Endothelial cell of umbilical vein (primary cell): ENCODE measurements at regions not wholly inside any gene's neighbourhood (a gene's known extent, or its start where the extent isn't known, plus 50 kb on each side); places are given as distances from the start of the nearest gene placed in this dataset.

ENCODE experiments used
- BruUV-seq: library from RNA; stranded (reverse); fragments of 400-500 nt; replicated peaks from 2 replicates; lab custom pipeline; 2021; lab: Mats Ljungman, UMichigan
- CTCF ChIA-PET: fragments of 300-600, 350-600 bp; sonication (Branson Sonifier 250); formaldehyde crosslinking; loops from one replicate; lab custom pipeline; 2021; ENCODE audit warnings: antibody characterized with exemption, inconsistent platforms; lab: Charles Lee
- POLR2A ChIA-PET: fragments of 300-600, 350-600 bp; sonication (Branson Sonifier 250); formaldehyde crosslinking; loops from one replicate; lab custom pipeline; 2021; ENCODE audit warnings: antibody characterized with exemption, inconsistent platforms; lab: Charles Lee
- DNase-seq: peaks from one replicate; pipeline ENCODE4 v3.0.0-alpha.2; 2011; ENCODE audit warnings: low read depth, low spot score
- FAIRE-seq: peaks from 2 replicates; lab custom pipeline; 2011; peaks lifted over from hg19 to GRCh38; lab: Jason Lieb, UNC
- H2AFZ ChIP-seq: 2 replicates; pipeline ENCODE4 v1.6.0; 2012; ENCODE audit warnings: low read depth, low read length, control low read depth, inconsistent platforms
- H3K27ac ChIP-seq: 2 replicates; pipeline ENCODE4 v1.5.1; 2011; ENCODE audit warnings: low read depth, mild to moderate bottlenecking, control low read depth, low read length, moderate library complexity; ENCODE audit not compliant: insufficient read depth
- H3K27me3 ChIP-seq, 2 experiments: 2 replicates each; pipeline versions ENCODE4 v1.6.0 to v1.6.1; 2011; ENCODE audit warnings: low read length in 2 of 2, mixed read lengths in 1 of 2; ENCODE audit not compliant: control insufficient read depth in 2 of 2, insufficient read depth in 2 of 2
- H3K36me3 ChIP-seq, 2 experiments: 2 replicates in 1 of 2; 3 replicates in 1 of 2; pipeline ENCODE4 v1.5.1; 2011; ENCODE audit warnings: low read length in 2 of 2, mild to moderate bottlenecking in 1 of 2, moderate library complexity in 1 of 2; ENCODE audit not compliant: control insufficient read depth in 2 of 2, insufficient read depth in 2 of 2; ENCODE audit errors: extremely low read depth in 1 of 2
- H3K4me1 ChIP-seq: 3 replicates; pipeline ENCODE4 v1.5.1; 2011; ENCODE audit warnings: mild to moderate bottlenecking, low read length; ENCODE audit not compliant: control insufficient read depth, insufficient read depth; ENCODE audit errors: extremely low read depth
- H3K4me2 ChIP-seq: 2 replicates; pipeline ENCODE4 v1.6.1; 2011; ENCODE audit warnings: low read length, control low read depth, mixed read lengths; ENCODE audit not compliant: insufficient read depth
- H3K4me3 ChIP-seq, 3 experiments: fragments of 200-600 bp in 1 of 3; sonication (generic), shearing (Covaris generic) in 1 of 3; replicated peaks in 1 of 3; 2 replicates each; pipeline ENCODE4 v1.5.1; 2011 to 2016; ENCODE audit warnings: control low read depth in 3 of 3, low read length in 3 of 3, mild to moderate bottlenecking in 2 of 3, inconsistent platforms in 1 of 3, low read depth in 1 of 3, moderate library complexity in 1 of 3; ENCODE audit not compliant: insufficient read depth in 1 of 3
- H3K79me2 ChIP-seq: 2 replicates; pipeline ENCODE4 v1.6.0; 2012; ENCODE audit warnings: low read length, inconsistent platforms; ENCODE audit not compliant: control insufficient read depth, insufficient read depth
- H3K9ac ChIP-seq: replicated peaks from 2 replicates; pipeline ENCODE3; 2011; ENCODE audit warnings: low read length, control low read depth; ENCODE audit not compliant: insufficient read depth; ENCODE audit errors: extremely low read depth
- H3K9me1 ChIP-seq: replicated peaks from 3 replicates; pipeline ENCODE4 v1.6.0; 2011; ENCODE audit warnings: mild to moderate bottlenecking, low read length; ENCODE audit not compliant: control insufficient read depth, insufficient read depth; ENCODE audit errors: extremely low read depth
- H3K9me3 ChIP-seq: replicated peaks from 2 replicates; pipeline ENCODE4 v1.5.1; 2012; ENCODE audit warnings: low read length, inconsistent platforms; ENCODE audit not compliant: control insufficient read depth, insufficient read depth
- H4K20me1 ChIP-seq: replicated peaks from 2 replicates; pipeline ENCODE3; 2011; ENCODE audit warnings: mild to moderate bottlenecking, low read length; ENCODE audit not compliant: control insufficient read depth, insufficient read depth; ENCODE audit errors: extremely low read depth
- EZH2 ChIP-seq: IDR thresholded peaks from 2 replicates; pipeline ENCODE4 v1.6.1; 2012; ENCODE audit warnings: borderline replicate concordance, low read depth, mild to moderate bottlenecking, moderate library complexity, low read length, inconsistent platforms; ENCODE audit not compliant: severe bottlenecking
- FOS ChIP-seq: IDR thresholded peaks from 2 replicates; pipeline ENCODE4 v1.6.1; 2011; ENCODE audit warnings: mild to moderate bottlenecking, low read length, moderate library complexity, borderline replicate concordance; ENCODE audit not compliant: insufficient read depth
- GATA2 ChIP-seq: IDR thresholded peaks from 2 replicates; pipeline ENCODE4 v1.7.0; 2011; ENCODE audit warnings: low read depth, mild to moderate bottlenecking, moderate library complexity, mixed read lengths, low read length; ENCODE audit not compliant: insufficient read length, insufficient read depth
- MYC ChIP-seq: IDR thresholded peaks from one replicate; pipeline ENCODE4 v1.6.1; 2011; ENCODE audit warnings: mild to moderate bottlenecking, low read depth, low read length
- POLR2A ChIP-seq: IDR thresholded peaks from 2 replicates; pipeline ENCODE4 v1.6.1; 2012; ENCODE audit warnings: low read depth, mild to moderate bottlenecking, control low read depth, low read length
- POLR2AphosphoS5 ChIP-seq: IDR thresholded peaks from 2 replicates; pipeline ENCODE4 v1.6.1; 2012; ENCODE audit warnings: low read depth, mild to moderate bottlenecking, control low read depth, low read length, moderate library complexity; ENCODE audit not compliant: insufficient read depth
- dilution Hi-C: fragments of 300-500 bp; cut with MboI; formaldehyde crosslinking; loops from one replicate; pipeline ENCODE4 v1.15.0; 2019; ENCODE audit warnings: low sequenced_read_pairs; ENCODE audit not compliant: extremely low pct_ligation_motif_present
- intact Hi-C: fragments of 100-400 bp; cut with micrococcal nuclease; formaldehyde crosslinking; loops from one replicate; pipeline ENCODE4 v1.10.0; 2022
- TF ChIP-seq, protein P1 (sequence below): IDR thresholded peaks from 2 replicates; pipeline ENCODE4 v1.6.1; 2011; ENCODE audit not compliant: insufficient read depth, insufficient read length

DNA sequence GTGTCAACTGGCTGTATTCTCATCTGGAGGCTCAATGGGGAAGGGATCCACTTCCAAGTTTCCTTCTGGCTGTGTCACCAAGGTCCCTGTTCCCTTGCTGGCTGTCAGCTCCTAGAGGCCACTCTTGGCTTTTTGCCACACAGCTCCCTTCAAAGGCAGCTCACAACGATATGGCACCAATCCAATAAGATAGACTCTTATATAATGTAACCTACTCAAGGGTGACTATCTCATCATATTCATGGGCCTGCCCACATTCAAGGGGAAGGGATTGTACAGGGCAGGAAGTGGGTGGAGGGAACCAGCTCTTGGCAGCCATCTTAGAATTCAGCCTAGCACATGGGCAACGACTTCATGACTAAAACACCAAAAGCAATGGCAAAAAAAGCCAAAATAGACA lies 98.7 kb upstream of the PLXNC1 start:
- no peaks in the 10 kb centered on the region for H3K9me3 ChIP-seq
- H3K9ac ChIP-seq: no peak overlapping the region
- POLR2A ChIA-PET: no interaction called here
- FAIRE-seq: no peak
- DNase-seq: no peak
- BruUV-seq: no TSS peak
- H3K9me1 ChIP-seq: no peaks in the 10 kb centered on the region
- TF ChIP-seq MYC (no peak), POLR2AphosphoS5 (no peak), EZH2 (no peak)
- TF ChIP-seq, protein P1, sequence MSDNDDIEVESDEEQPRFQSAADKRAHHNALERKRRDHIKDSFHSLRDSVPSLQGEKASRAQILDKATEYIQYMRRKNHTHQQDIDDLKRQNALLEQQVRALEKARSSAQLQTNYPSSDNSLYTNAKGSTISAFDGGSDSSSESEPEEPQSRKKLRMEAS: no peak
- intact Hi-C loops (no loop called here), dilution Hi-C loops (no loop called here)
- no peaks in the 10 kb centered on the region for H3K36me3 ChIP-seq
- no peak overlapping the region for H3K4me2 ChIP-seq
- H3K27me3 ChIP-seq: peaks cover 0 to 6% of the 10 kb centered on the region in 2 experiments
- H3K4me3 ChIP-seq: no peak overlapping the region
- CTCF ChIA-PET: no interaction called here
- no peak overlapping the region for H3K27ac ChIP-seq
- H4K20me1 ChIP-seq: no peaks in the 10 kb centered on the region
- H3K4me1 ChIP-seq: no peaks in the 10 kb centered on the region
- no peaks in the 10 kb centered on the region for H3K79me2 ChIP-seq
- no peak overlapping the region for H2AFZ ChIP-seq

DNA sequence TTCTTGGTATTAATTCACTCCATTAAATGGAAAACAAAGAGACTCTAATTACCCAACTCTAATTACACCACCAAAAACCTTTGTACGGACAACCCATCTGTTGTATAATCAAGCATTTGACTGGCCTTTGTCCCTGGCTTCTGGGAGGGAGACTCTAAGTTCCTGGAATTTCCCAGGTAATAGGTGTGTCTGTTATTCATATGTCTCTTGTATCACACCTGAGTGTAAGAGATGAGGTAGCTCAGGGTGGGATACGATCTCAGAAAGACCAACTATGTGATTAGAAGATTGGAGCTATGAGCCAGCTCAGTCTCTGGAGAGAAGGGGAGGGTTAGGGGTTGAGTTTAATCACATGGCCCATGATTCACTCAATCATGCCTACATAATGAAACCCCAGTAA lies 94.7 kb upstream of the PLXNC1 start:
- H3K4me2 ChIP-seq: no peak overlapping the region
- ChIA-PET CTCF (interaction anchor here (0.9 kb wide), 1 partner anchor 28 kb away, joined by 3 read pairs; no protein-coding TSS in a partner anchor), POLR2A (no interaction called here)
- no peaks in the 10 kb centered on the region for H3K4me1 ChIP-seq
- no peaks in the 10 kb centered on the region for H3K9me3 ChIP-seq
- BruUV-seq: no TSS peak
- H3K9ac ChIP-seq: no peak overlapping the region
- H2AFZ ChIP-seq: no peak overlapping the region
- H3K79me2 ChIP-seq: no peaks in the 10 kb centered on the region
- H3K4me3 ChIP-seq: no peak overlapping the region
- dilution Hi-C loops: no loop called here
- H3K36me3 ChIP-seq: no peaks in the 10 kb centered on the region
- FAIRE-seq: no peak
- intact Hi-C loops: no loop called here
- TF ChIP-seq POLR2A: no peak
- TF ChIP-seq, protein P1: no peak
- TF ChIP-seq EZH2: no peak
- no peak for TF ChIP-seq FOS
- TF ChIP-seq GATA2: no peak
- H3K27ac ChIP-seq: no peak overlapping the region
- no peak for DNase-seq
- no peaks in the 10 kb centered on the region for H4K20me1 ChIP-seq
- peaks cover 0 to 8% of the 10 kb centered on the region in 2 experiments for H3K27me3 ChIP-seq
- H3K9me1 ChIP-seq: no peaks in the 10 kb centered on the region
